IMR-90 (cell line): ENCODE measurements at regions not wholly inside any gene's neighbourhood (a gene's known extent, or its start where the extent isn't known, plus 50 kb on each side); places are given as distances from the start of the nearest gene placed in this dataset.

Source experiments
- ATAC-seq: fragments of 200-7000 bp; cut with Tn5 transposase; 2 replicates; pipeline ENCODE4 v1.9.1; 2020; ENCODE audit warnings: low read depth, mild to moderate bottlenecking, moderate library complexity
- BruUV-seq: library from RNA; stranded (reverse); fragments of 400-500 nt; replicated peaks from 2 replicates; lab custom pipeline; 2021; lab: Mats Ljungman, UMichigan
- CTCF ChIA-PET: fragments of 300-600 bp; formaldehyde crosslinking; extraction: SDS; loops from one replicate; lab custom pipeline; 2021; ENCODE audit warnings: antibody characterized with exemption; lab: Yijun Ruan, JAX
- POLR2A ChIA-PET: fragments of 300-600 bp; sonication (Branson Sonifier 250); formaldehyde crosslinking; loops from one replicate; lab custom pipeline; 2022; ENCODE audit warnings: antibody characterized with exemption; ENCODE audit not compliant: unreplicated experiment; lab: Charles Lee
- DNase-seq: peaks from one replicate; pipeline ENCODE4 v3.0.0; 2013
- H2AFZ ChIP-seq: replicated peaks from 2 replicates; pipeline ENCODE3; 2013; ENCODE audit warnings: low read length, mild to moderate bottlenecking; ENCODE audit not compliant: poor library complexity
- H2AK5ac ChIP-seq: 2 replicates; pipeline ENCODE4 v1.6.1; 2013; ENCODE audit warnings: low read depth, low read length, inconsistent platforms
- H2AK9ac ChIP-seq: replicated peaks from 2 replicates; pipeline ENCODE3; 2013; ENCODE audit warnings: mild to moderate bottlenecking, low read depth, low read length, moderate library complexity; ENCODE audit not compliant: poor library complexity
- H2BK120ac ChIP-seq: 2 replicates; pipeline ENCODE4 v1.6.1; 2013; ENCODE audit warnings: low read depth, low read length, inconsistent platforms
- H2BK15ac ChIP-seq: 3 replicates; pipeline ENCODE4 v1.6.1; 2013; ENCODE audit warnings: low read depth, low read length, inconsistent platforms
- H2BK20ac ChIP-seq: 2 replicates; pipeline ENCODE4 v1.6.1; 2013; ENCODE audit warnings: low read depth, mild to moderate bottlenecking, inconsistent platforms, low read length, moderate library complexity
- H2BK5ac ChIP-seq: 2 replicates; pipeline ENCODE4 v1.6.1; 2013; ENCODE audit warnings: mild to moderate bottlenecking, low read depth, low read length, inconsistent platforms; ENCODE audit not compliant: poor library complexity, severe bottlenecking
- H3K14ac ChIP-seq: replicated peaks from 2 replicates; pipeline ENCODE4 v1.6.1; 2013; ENCODE audit warnings: low read depth, low read length, inconsistent platforms
- H3K18ac ChIP-seq: 2 replicates; pipeline ENCODE4 v1.6.1; 2013; ENCODE audit warnings: low read depth, low read length, control low read depth
- H3K23ac ChIP-seq: 2 replicates; pipeline ENCODE4 v1.6.1; 2013; ENCODE audit warnings: low read depth, low read length, inconsistent platforms
- H3K27ac ChIP-seq: 2 replicates; pipeline ENCODE4 v1.5.1; 2013; ENCODE audit warnings: mild to moderate bottlenecking, control low read depth, low read length; ENCODE audit not compliant: insufficient read depth
- H3K27me3 ChIP-seq: 2 replicates; pipeline ENCODE4 v1.6.1; 2013; ENCODE audit warnings: low read length; ENCODE audit not compliant: control insufficient read depth, insufficient read depth
- H3K36me3 ChIP-seq: 2 replicates; pipeline ENCODE4 v1.6.1; 2013; ENCODE audit warnings: low read length, mixed read lengths; ENCODE audit not compliant: control insufficient read depth, insufficient read depth
- H3K4ac ChIP-seq: 2 replicates; pipeline ENCODE4 v1.6.1; 2013; ENCODE audit warnings: low read depth, low read length, inconsistent platforms
- H3K4me1 ChIP-seq: 2 replicates; pipeline ENCODE4 v1.6.1; 2013; ENCODE audit warnings: low read length, mixed read lengths; ENCODE audit not compliant: control insufficient read depth, insufficient read depth
- H3K4me2 ChIP-seq: 2 replicates; pipeline ENCODE4 v1.6.1; 2013; ENCODE audit warnings: low read depth, mild to moderate bottlenecking, control low read depth, low read length, moderate library complexity
- H3K4me3 ChIP-seq: 2 replicates; pipeline ENCODE4 v1.5.1; 2013; ENCODE audit warnings: low read depth, mild to moderate bottlenecking, control low read depth, low read length, moderate library complexity; ENCODE audit not compliant: insufficient read depth
- H3K56ac ChIP-seq: 2 replicates; pipeline ENCODE4 v1.6.1; 2013; ENCODE audit warnings: low read length, inconsistent platforms; ENCODE audit not compliant: insufficient read depth; ENCODE audit errors: extremely low read depth
- H3K79me1 ChIP-seq, 2 experiments: 2 replicates each; pipeline ENCODE4 v1.6.1; 2013; ENCODE audit warnings: low read length in 2 of 2, inconsistent platforms in 1 of 2, low read depth in 1 of 2
- H3K9ac ChIP-seq: 2 replicates; pipeline ENCODE4 v1.6.1; 2013; ENCODE audit warnings: low read depth, low read length, control low read depth
- H3K9me1 ChIP-seq: 2 replicates; pipeline ENCODE4 v1.6.1; 2013; ENCODE audit warnings: low read length, inconsistent platforms; ENCODE audit not compliant: insufficient read depth
- H3K9me3 ChIP-seq: 2 replicates; pipeline ENCODE4 v1.6.1; 2013; ENCODE audit warnings: low read length; ENCODE audit not compliant: control insufficient read depth, insufficient read depth
- H4K20me1 ChIP-seq: 2 replicates; pipeline ENCODE4 v1.6.1; 2013; ENCODE audit warnings: low read length, inconsistent platforms; ENCODE audit not compliant: insufficient read depth
- H4K5ac ChIP-seq: 2 replicates; pipeline ENCODE4 v1.6.1; 2013; ENCODE audit warnings: mild to moderate bottlenecking, low read depth, low read length, control low read depth
- H4K8ac ChIP-seq, 2 experiments: 2 replicates each; pipeline ENCODE4 v1.6.1; 2013; ENCODE audit warnings: low read depth in 2 of 2, low read length in 2 of 2, control low read depth in 1 of 2, inconsistent platforms in 1 of 2
- H4K91ac ChIP-seq: 2 replicates; pipeline ENCODE4 v1.6.1; 2013; ENCODE audit warnings: low read depth, low read length, inconsistent platforms; ENCODE audit not compliant: insufficient read depth
- BHLHE40 ChIP-seq: fragments of 150-350 bp; IDR thresholded peaks from 2 replicates; pipeline ENCODE4 v1.6.1; 2016; ENCODE audit warnings: mild to moderate bottlenecking, low read depth, low read length
- CTCF ChIP-seq: conservative IDR thresholded peaks from 2 replicates; pipeline ENCODE4 v1.5.1; 2012; ENCODE audit warnings: mild to moderate bottlenecking, low read depth, low read length, improper control_type of control experiment
- FOS ChIP-seq: fragments of 150-350 bp; IDR thresholded peaks from 2 replicates; pipeline ENCODE4 v1.6.1; 2016; ENCODE audit warnings: low read depth, low read length
- RAD21 ChIP-seq: IDR thresholded peaks from 2 replicates; pipeline ENCODE4 v1.6.1; 2012; ENCODE audit warnings: low read length, improper control_type of control experiment
- RCOR1 ChIP-seq: IDR thresholded peaks from 2 replicates; pipeline ENCODE4 v1.6.1; 2012; ENCODE audit warnings: mild to moderate bottlenecking, low read length, improper control_type of control experiment; ENCODE audit not compliant: insufficient replicate concordance
- SMC3 ChIP-seq: fragments of 150-350 bp; IDR thresholded peaks from 2 replicates; pipeline ENCODE4 v1.6.1; 2016; ENCODE audit warnings: low read depth, mild to moderate bottlenecking, antibody characterized with exemption, low read length, moderate library complexity
- WGBS, 2 experiments: methylation state at CpG; one replicate each; pipeline versions ENCODE4 v1.1.5 to v1.1.7; 2013; ENCODE audit warnings: missing lambda C conversion rate in 2 of 2; ENCODE audit not compliant: insufficient read length in 1 of 2; ENCODE audit errors: extremely low coverage in 2 of 2; 5-methylcytosine and 5-hydroxymethylcytosine counted together
- dilution Hi-C: fragments of 300-500 bp; cut with HindIII; formaldehyde crosslinking; loops from one replicate; pipeline ENCODE4 v1.14.3; 2018; ENCODE audit warnings: low sequenced_read_pairs; ENCODE audit not compliant: unreplicated experiment
- in situ Hi-C: fragments of 300-500 bp; cut with MboI; formaldehyde crosslinking; loops from 3 replicates; pipeline ENCODE4 v1.14.3; 2019; ENCODE audit warnings: low sequenced_read_pairs, inconsistent platforms, mixed read lengths
- intact Hi-C: fragments of 100-400 bp; cut with micrococcal nuclease; formaldehyde crosslinking; loops from 2 replicates; pipeline ENCODE4 v1.10.0; 2022

- TF ChIP-seq SMC3 (no peak; the same call in 1 of the 2 replicates), RCOR1 (no peak), FOS (no peak), BHLHE40 (no peak), RAD21 (peak; percentile 39), CTCF (peak; percentile 35)
- no peak overlapping the region for H3K23ac ChIP-seq
- H3K79me1 ChIP-seq, result peaks cover 13 to 17% of the 10 kb centered on the region in 2 experiments
- peak overlapping the region; percentile 23; the same call in 1 of the 2 replicates for H2AK5ac ChIP-seq
- no peak overlapping the region for H4K91ac ChIP-seq
- no TSS peak for BruUV-seq
- H3K27me3 ChIP-seq, result no peaks in the 10 kb centered on the region
- H4K5ac ChIP-seq, result no peak overlapping the region
- no peak overlapping the region for H2AFZ ChIP-seq
- no peak overlapping the region; the same call in 1 of the 2 replicates for H3K27ac ChIP-seq
- POLR2A ChIA-PET, result no interaction called here
- no peak overlapping the region for H3K9ac ChIP-seq
- H3K4me3 ChIP-seq, result no peak overlapping the region
- H3K18ac ChIP-seq, result peak overlapping the region; percentile 16; the same call in 1 of the 2 replicates
- no peak overlapping the region for H2BK120ac ChIP-seq
- DNase-seq, result peak; percentile 33
- 0 out of 3 replicates have a peak overlapping the region, but pooled peaks have one; percentile 20 for H2BK15ac ChIP-seq
- CTCF ChIA-PET, result interaction anchor here (0.8 to 1.4 kb wide), 3 partner anchors 25 to 105 kb away, joined by 3 to 7 read pairs (median 4); no protein-coding TSS in a partner anchor
- dilution Hi-C loops (no loop called here), in situ Hi-C loops (no loop called here), intact Hi-C loops (no loop called here)
- H3K9me3 ChIP-seq, result no peaks in the 10 kb centered on the region
- H3K4ac ChIP-seq, result no peak overlapping the region
- no peak overlapping the region for H3K56ac ChIP-seq
- no peaks in the 10 kb centered on the region for H3K36me3 ChIP-seq
- peaks cover 10% of the 10 kb centered on the region; the same call in 1 of the 2 replicates for H3K4me1 ChIP-seq
- ATAC-seq, result peak; percentile 36; the same call in 1 of the 2 replicates
- no peak overlapping the region for H2AK9ac ChIP-seq
- no peak overlapping the region for H3K4me2 ChIP-seq
- H4K8ac ChIP-seq, result no peak overlapping the region
- 0 out of 2 replicates have a peak, but pooled peaks cover 3% of the 10 kb centered on the region for H4K20me1 ChIP-seq
- no peak overlapping the region for H2BK5ac ChIP-seq
- H3K9me1 ChIP-seq, result 0 out of 2 replicates have a peak, but pooled peaks cover 4% of the 10 kb centered on the region
- WGBS, 2 experiments, result 90% methylated on average over 1 of the region's 5 CpGs; no CpG with 5 or more reads in 1 of the 2 experiments
- H3K14ac ChIP-seq, result no peak overlapping the region
- no peak overlapping the region for H2BK20ac ChIP-seq
Observed at GRCh38 chr15:62549345-62549970, 384.4 kb upstream of the C2CD4B start.
